Fibroblast of mammary gland (primary cell): ENCODE measurements at regions not wholly inside any gene's neighbourhood (a gene's known extent, or its start where the extent isn't known, plus 50 kb on each side); places are given as distances from the start of the nearest gene placed in this dataset.
"Not testable (repeated sequence)": the region's sequence is repeated elsewhere in the genome, so short reads cannot be mapped to it uniquely, and the experiment has no call there.

Source experiments
- DNase-seq: peaks from one replicate; pipeline ENCODE4 v3.0.0-alpha.2; 2010; ENCODE audit warnings: low read depth
- H3K4me3 ChIP-seq: 2 replicates; pipeline ENCODE4 v1.5.1; 2011; ENCODE audit warnings: low read depth, mild to moderate bottlenecking, low read length, moderate library complexity; ENCODE audit not compliant: control insufficient read depth
- CTCF ChIP-seq: conservative IDR thresholded peaks from 2 replicates; pipeline ENCODE4 v1.5.1; 2011; ENCODE audit warnings: low read depth, low read length, inconsistent platforms; ENCODE audit not compliant: control insufficient read depth, insufficient read depth

GRCh38 chr9:23036416-23036815 is 589.8 kb downstream of the DMRTA1 start:
- H3K4me3 ChIP-seq, result no peak overlapping the region
- TF ChIP-seq CTCF, result no peak
- no peak for DNase-seq

- no peak for DNase-seq
- no peak overlapping the region for H3K4me3 ChIP-seq
- TF ChIP-seq CTCF, result no peak
These were observed 592.8 kb downstream of the DMRTA1 start for GRCh38 chr9:23039402-23039801.

GRCh38 chr9:23041466-23041865 is 594.8 kb downstream of the DMRTA1 start:
- H3K4me3 ChIP-seq, result no peak overlapping the region
- no peak for DNase-seq
- no peak for TF ChIP-seq CTCF

GRCh38 chr9:23044549-23044948 is 597.9 kb downstream of the DMRTA1 start:
- TF ChIP-seq CTCF, result no peak
- no peak for DNase-seq
- no peak overlapping the region for H3K4me3 ChIP-seq

GRCh38 chr9:23046026-23046425 is 599.4 kb downstream of the DMRTA1 start:
- H3K4me3 ChIP-seq, DNase-seq: not testable (repeated sequence)

- no peak for TF ChIP-seq CTCF
- no peak for DNase-seq
- no peak overlapping the region for H3K4me3 ChIP-seq
These were observed 603.9 kb downstream of the DMRTA1 start for GRCh38 chr9:23050548-23050947.

- H3K4me3 ChIP-seq, result no peak overlapping the region
- TF ChIP-seq CTCF, result no peak
- DNase-seq, result peak; percentile 12
These were observed 626.5 kb downstream of the DMRTA1 start for GRCh38 chr9:23073136-23073535.
